ENCODE measurements at regions not wholly inside any gene's neighbourhood (a gene's known extent, or its start where the extent isn't known, plus 50 kb on each side); places are given as distances from the start of the nearest gene placed in this dataset.

DNA sequence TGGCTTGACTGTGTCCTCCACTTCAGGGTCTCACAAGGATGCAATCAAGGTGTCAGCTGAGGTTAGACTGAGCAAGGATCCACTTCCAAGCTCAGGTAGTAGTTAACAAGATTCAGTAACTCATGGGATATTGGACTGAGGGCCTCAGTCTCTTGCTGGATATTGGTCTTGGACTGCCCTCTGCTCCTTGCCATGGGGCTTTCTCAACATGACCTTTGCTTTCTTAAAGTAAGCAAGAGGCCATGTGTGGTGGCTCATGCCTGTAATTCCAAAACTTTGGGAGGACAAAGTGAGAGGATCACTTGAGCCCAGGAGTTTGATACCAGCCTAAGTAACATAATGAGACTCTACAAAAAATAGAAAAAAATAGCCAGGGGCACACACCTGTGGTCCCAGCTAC, 231.3 kb upstream of the AMIGO2 start:
- TF ChIP-seq, protein P1, sequence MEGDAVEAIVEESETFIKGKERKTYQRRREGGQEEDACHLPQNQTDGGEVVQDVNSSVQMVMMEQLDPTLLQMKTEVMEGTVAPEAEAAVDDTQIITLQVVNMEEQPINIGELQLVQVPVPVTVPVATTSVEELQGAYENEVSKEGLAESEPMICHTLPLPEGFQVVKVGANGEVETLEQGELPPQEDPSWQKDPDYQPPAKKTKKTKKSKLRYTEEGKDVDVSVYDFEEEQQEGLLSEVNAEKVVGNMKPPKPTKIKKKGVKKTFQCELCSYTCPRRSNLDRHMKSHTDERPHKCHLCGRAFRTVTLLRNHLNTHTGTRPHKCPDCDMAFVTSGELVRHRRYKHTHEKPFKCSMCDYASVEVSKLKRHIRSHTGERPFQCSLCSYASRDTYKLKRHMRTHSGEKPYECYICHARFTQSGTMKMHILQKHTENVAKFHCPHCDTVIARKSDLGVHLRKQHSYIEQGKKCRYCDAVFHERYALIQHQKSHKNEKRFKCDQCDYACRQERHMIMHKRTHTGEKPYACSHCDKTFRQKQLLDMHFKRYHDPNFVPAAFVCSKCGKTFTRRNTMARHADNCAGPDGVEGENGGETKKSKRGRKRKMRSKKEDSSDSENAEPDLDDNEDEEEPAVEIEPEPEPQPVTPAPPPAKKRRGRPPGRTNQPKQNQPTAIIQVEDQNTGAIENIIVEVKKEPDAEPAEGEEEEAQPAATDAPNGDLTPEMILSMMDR (IDR thresholded peaks at IDR 0.05 in 4 of 5, conservative IDR thresholded peaks at IDR 0.05 in 1 of 5) = no peak
- TF ChIP-seq POLR2A (IDR thresholded peaks at IDR 0.05) = no peak

Measured in gastrocnemius medialis (tissue), 4 donors.